ENCODE measurements at regions not wholly inside any gene's neighbourhood (a gene's known extent, or its start where the extent isn't known, plus 50 kb on each side); places are given as distances from the start of the nearest gene placed in this dataset.
"Not testable (repeated sequence)": the region's sequence is repeated elsewhere in the genome, so short reads cannot be mapped to it uniquely, and the experiment has no call there.

DNA sequence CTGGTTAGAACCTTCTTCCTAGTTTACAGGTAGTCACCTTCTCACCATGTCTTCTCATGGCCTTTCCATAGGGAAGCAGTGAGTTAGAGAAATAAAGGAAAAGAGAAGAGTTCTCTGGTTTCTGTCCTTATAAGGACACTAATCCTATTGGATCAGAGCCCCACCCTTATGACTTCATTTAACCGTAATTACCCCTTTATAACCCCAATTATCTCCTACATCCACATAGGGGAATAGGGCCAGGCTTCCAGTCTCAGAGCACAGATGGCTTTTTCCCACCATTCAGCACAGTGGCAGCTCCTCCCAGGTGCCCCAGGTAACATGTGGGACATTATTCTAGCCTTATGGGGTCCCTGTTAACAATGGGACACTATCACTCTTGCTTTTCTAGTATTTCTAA lies 602.9 kb downstream of the RPIA start:
- not testable (repeated sequence) for H3K4me2 ChIP-seq; H3K9me3 ChIP-seq (ENCODE audit: low read depth); H3K4me1 ChIP-seq (ENCODE audit: insufficient read depth); H3K36me3 ChIP-seq (replicated peaks; ENCODE audit: insufficient read depth, low read depth); H3K79me2 ChIP-seq; H3K27me3 ChIP-seq; H2AFZ ChIP-seq; DNase-seq (ENCODE audit: low spot score); H3K27ac ChIP-seq; H3K4me3 ChIP-seq; H3K9me2 ChIP-seq (replicated peaks; ENCODE audit: insufficient read depth); H4K20me1 ChIP-seq (ENCODE audit: insufficient read depth, poor library complexity, severe bottlenecking)
- no CpG with 5 or more reads among the region's 1 CpG for WGBS (ENCODE audit: low lambda C conversion rate, missing lambda C conversion rate)

DNA sequence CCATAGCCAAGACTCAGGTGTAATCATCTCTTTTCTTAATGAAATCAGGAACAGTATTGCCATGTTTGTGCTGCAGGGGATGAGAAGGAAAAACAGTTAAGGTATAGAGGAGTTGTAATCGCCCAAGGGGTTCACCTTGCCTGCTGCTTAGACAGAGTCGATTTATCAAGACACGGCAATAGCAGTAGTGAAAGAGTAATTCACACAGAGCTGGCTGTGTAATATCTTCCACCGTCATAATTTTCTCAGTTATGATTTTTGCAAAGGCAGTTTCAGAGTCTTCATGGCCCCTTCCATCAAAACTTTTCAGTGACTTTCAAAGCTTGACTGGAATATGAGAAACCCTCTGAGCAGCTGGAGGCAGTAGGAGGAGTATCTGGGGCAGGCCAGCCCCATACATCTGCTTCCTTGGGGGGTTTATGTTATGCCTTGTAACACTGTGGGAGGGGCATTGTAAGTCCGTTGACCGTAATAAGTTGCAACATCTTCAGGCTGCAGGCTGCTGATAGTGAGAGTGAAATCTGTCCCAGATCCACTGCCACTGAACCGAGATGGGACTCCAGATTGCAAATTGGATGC lies 605.4 kb downstream of the RPIA start:
- not testable (repeated sequence) for H2AFZ ChIP-seq; H3K27ac ChIP-seq; H3K9me2 ChIP-seq (replicated peaks; ENCODE audit: insufficient read depth); DNase-seq (ENCODE audit: low spot score); H3K4me3 ChIP-seq; H3K36me3 ChIP-seq (replicated peaks; ENCODE audit: insufficient read depth, low read depth); H3K4me2 ChIP-seq; H3K9me3 ChIP-seq (ENCODE audit: low read depth); H3K27me3 ChIP-seq; H4K20me1 ChIP-seq (ENCODE audit: insufficient read depth, poor library complexity, severe bottlenecking); H3K4me1 ChIP-seq (ENCODE audit: insufficient read depth); H3K79me2 ChIP-seq
- WGBS (ENCODE audit: low lambda C conversion rate, missing lambda C conversion rate), result 51% methylated on average over 2 of the region's 7 CpGs

DNA sequence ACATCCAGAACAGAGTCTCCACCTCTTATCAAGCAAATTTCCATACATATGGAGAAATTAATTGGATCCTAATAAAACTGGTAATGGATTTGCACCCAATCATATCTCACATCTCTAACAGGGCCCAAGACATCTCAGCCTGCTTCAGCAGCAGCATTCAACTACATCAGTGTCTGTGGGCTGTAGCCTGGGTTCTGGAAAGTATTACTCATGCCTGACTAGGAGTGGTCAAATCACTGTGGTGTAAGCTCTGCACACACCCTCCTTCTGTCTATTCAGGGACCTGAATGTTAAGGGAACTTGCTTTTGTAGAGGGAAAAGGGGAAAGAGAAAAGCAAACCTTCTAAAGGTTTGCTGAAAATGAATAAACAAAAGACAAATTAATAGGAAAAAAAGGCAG lies 607.7 kb downstream of the RPIA start:
- H3K27ac ChIP-seq; H3K9me2 ChIP-seq (replicated peaks; ENCODE audit: insufficient read depth); H4K20me1 ChIP-seq (ENCODE audit: insufficient read depth, poor library complexity, severe bottlenecking); H3K27me3 ChIP-seq; DNase-seq (ENCODE audit: low spot score); H3K4me1 ChIP-seq (ENCODE audit: insufficient read depth); H2AFZ ChIP-seq; H3K79me2 ChIP-seq; H3K4me3 ChIP-seq; H3K36me3 ChIP-seq (replicated peaks; ENCODE audit: insufficient read depth, low read depth); H3K4me2 ChIP-seq; H3K9me3 ChIP-seq (ENCODE audit: low read depth): not testable (repeated sequence)

DNA sequence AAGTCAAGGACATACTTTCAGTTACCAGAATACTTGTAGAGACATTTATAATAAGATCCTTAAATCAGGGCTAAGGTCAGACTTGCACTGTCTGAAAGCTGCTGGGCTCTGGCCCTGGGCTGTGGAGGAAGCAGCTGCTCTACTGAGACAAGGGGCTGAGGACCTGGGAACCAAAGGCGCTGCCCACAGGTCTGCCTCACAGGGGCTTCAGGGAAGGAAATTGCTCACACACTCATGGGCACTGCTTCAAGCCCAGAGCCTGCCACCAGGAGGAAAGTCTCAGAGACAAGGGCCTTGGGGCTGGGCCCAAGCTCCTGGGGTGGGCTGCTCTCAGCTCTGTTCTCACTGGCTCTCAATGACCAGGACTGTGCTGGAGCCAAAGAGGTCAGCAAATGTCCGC lies 614.1 kb downstream of the RPIA start:
- 44% methylated on average over 1 of the region's 2 CpGs for WGBS (ENCODE audit: low lambda C conversion rate, missing lambda C conversion rate)
- not testable (repeated sequence) for H3K9me3 ChIP-seq (ENCODE audit: low read depth)

DNA sequence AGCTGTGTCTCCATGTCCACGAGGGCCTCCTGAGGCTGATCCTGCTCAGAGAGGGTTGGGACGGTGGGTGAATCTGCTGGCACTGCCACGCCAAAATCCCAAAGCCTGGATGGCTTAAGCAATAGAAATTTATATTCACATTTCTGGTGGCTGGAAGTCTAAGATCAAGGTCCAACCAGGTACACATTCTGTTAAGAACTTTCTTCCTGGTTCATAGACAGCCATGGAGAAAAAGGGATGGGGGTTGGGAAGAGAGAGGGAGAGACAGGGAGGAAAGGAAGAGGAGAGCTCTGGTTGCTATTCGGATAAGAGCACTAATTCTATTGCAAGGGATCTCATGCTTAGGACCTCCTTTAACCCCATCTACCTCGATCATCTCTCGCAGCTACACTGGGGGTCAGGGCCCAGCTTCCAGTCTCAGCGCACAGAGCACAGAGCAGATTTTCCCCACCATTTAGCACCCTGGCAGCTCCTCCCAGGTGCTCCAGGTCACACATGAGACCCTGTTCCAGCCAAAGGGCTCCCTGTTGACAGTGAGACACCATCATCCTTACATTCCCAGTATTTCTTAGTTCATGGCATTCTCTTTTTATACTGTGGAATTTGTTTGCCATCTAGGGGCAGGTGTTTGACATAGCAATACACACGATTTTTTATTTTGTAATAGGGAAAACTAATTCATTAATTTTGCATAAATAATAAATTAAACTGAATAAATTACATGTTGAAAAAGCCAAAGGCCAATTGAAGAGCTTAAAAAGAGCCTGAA lies 615.6 kb downstream of the RPIA start:
- not testable (repeated sequence) for DNase-seq (ENCODE audit: low spot score); H3K4me2 ChIP-seq; H3K9me2 ChIP-seq (replicated peaks; ENCODE audit: insufficient read depth); H4K20me1 ChIP-seq (ENCODE audit: insufficient read depth, poor library complexity, severe bottlenecking); H3K4me3 ChIP-seq; H2AFZ ChIP-seq; H3K9me3 ChIP-seq (ENCODE audit: low read depth); H3K27ac ChIP-seq; H3K4me1 ChIP-seq (ENCODE audit: insufficient read depth); H3K27me3 ChIP-seq; H3K36me3 ChIP-seq (replicated peaks; ENCODE audit: insufficient read depth, low read depth); H3K79me2 ChIP-seq
- WGBS (ENCODE audit: low lambda C conversion rate, missing lambda C conversion rate), result 65% methylated on average over 4 of the region's 8 CpGs

More for the DNA sequence above, 614.1 kb downstream of the RPIA start:
- H3K36me3 ChIP-seq (replicated peaks; ENCODE audit: insufficient read depth, low read depth); H3K4me2 ChIP-seq; H3K27me3 ChIP-seq; H3K79me2 ChIP-seq; DNase-seq (ENCODE audit: low spot score); H4K20me1 ChIP-seq (ENCODE audit: insufficient read depth, poor library complexity, severe bottlenecking); H3K4me3 ChIP-seq; H3K4me1 ChIP-seq (ENCODE audit: insufficient read depth); H2AFZ ChIP-seq; H3K9me2 ChIP-seq (replicated peaks; ENCODE audit: insufficient read depth); H3K27ac ChIP-seq: not testable (repeated sequence)

DNA sequence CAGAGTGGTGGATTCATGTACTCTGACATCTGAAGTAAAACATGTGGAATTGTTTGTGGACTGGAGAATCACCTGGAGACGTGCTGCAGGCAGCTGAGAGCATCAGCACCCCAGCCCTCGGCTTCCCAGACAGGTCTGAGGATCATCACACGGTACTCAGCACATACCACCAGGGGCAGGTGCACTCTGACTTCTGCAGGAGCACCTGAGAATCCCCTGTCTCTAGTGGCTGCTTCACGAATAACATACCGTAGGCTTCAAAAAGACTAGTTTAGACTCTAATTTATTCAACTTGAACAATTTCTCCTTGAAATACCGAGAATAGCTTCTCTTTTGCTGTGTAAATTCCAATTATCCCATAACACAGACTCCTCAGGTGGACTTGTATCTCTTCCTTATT lies 627.5 kb downstream of the RPIA start:
- WGBS (ENCODE audit: low lambda C conversion rate, missing lambda C conversion rate), result no CpG with 5 or more reads among the region's 6 CpGs
- H3K9me3 ChIP-seq (ENCODE audit: low read depth), result not testable (repeated sequence)

DNA sequence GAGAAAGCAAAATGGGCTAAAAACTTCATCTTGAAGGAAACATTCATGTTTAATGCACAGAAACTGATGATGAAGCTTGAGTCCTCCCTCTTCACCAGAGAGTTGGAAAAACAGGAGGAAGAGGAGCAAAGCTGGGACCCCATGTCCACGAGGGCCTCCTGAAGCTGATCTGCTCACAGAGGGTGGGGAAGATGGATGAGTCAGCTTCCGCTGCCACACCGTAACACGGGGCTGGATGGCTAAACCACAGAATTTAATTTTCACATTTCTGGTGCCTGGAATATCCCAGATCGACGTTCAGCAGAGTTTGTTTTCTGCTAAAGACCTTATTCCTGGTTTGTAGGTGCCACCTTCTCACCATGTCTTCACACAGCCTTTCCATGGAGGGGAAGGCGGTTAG lies 634.4 kb downstream of the RPIA start:
- not testable (repeated sequence) for H3K27ac ChIP-seq; H3K4me1 ChIP-seq (ENCODE audit: insufficient read depth); DNase-seq (ENCODE audit: low spot score); H3K4me2 ChIP-seq; H3K9me3 ChIP-seq (ENCODE audit: low read depth); H3K79me2 ChIP-seq; H3K36me3 ChIP-seq (replicated peaks; ENCODE audit: insufficient read depth, low read depth); H4K20me1 ChIP-seq (ENCODE audit: insufficient read depth, poor library complexity, severe bottlenecking); H3K9me2 ChIP-seq (replicated peaks; ENCODE audit: insufficient read depth); H3K27me3 ChIP-seq; H2AFZ ChIP-seq; H3K4me3 ChIP-seq
- 79% methylated on average over 4 of the region's 7 CpGs for WGBS (ENCODE audit: low lambda C conversion rate, missing lambda C conversion rate)

More for the DNA sequence above, 627.5 kb downstream of the RPIA start:
- not testable (repeated sequence) for H3K36me3 ChIP-seq (replicated peaks; ENCODE audit: insufficient read depth, low read depth); H3K9me2 ChIP-seq (replicated peaks; ENCODE audit: insufficient read depth); H2AFZ ChIP-seq; H3K4me3 ChIP-seq; H3K27me3 ChIP-seq; H3K27ac ChIP-seq; DNase-seq (ENCODE audit: low spot score); H4K20me1 ChIP-seq (ENCODE audit: insufficient read depth, poor library complexity, severe bottlenecking); H3K79me2 ChIP-seq; H3K4me2 ChIP-seq; H3K4me1 ChIP-seq (ENCODE audit: insufficient read depth)

DNA sequence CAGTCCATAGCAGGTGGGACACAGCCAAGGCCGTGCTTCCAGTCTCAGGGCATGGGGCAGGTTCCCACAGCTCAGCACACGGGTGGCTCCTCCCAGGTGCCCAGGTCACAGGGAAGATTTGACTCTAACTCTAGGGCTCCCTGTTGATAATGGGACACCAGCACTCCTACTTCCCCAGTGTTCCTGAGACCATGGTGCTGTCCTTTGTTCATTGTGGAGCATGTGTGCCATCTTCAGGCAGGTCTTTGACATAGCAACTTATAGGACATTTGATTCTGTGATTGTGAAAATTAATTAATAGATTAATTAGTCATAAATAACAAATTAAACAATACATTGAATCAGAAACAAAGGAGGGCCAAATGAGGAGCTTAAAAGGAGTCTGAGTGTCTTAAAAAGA lies 635.0 kb downstream of the RPIA start:
- 75% methylated on average over 1 of the region's 2 CpGs for WGBS (ENCODE audit: low lambda C conversion rate, missing lambda C conversion rate)
- H3K27ac ChIP-seq; DNase-seq (ENCODE audit: low spot score); H4K20me1 ChIP-seq (ENCODE audit: insufficient read depth, poor library complexity, severe bottlenecking); H3K36me3 ChIP-seq (replicated peaks; ENCODE audit: insufficient read depth, low read depth); H3K4me3 ChIP-seq; H2AFZ ChIP-seq; H3K9me3 ChIP-seq (ENCODE audit: low read depth); H3K4me1 ChIP-seq (ENCODE audit: insufficient read depth); H3K4me2 ChIP-seq; H3K79me2 ChIP-seq; H3K27me3 ChIP-seq; H3K9me2 ChIP-seq (replicated peaks; ENCODE audit: insufficient read depth): not testable (repeated sequence)

DNA sequence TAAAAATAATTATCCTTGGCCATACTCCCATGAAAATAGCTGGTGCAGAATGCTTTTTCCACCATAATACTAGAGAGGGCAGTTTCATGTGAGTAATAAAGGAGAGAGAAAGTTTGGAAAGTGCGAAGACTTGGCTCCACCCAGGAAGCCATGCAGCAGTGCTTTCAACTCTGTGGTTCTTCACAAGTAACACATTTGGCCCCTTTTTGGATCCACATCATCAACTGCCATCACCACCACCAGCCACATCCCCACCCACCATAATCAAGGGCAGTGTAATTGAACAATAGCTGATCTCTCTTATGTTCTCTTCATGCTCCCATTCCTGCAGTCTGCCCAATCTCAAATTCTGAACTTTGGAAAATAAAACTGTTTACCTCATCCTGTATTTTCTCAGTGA lies 637.3 kb downstream of the RPIA start:
- not testable (repeated sequence) for H3K9me3 ChIP-seq (ENCODE audit: low read depth); H3K4me3 ChIP-seq; H3K79me2 ChIP-seq; H3K27ac ChIP-seq; H4K20me1 ChIP-seq (ENCODE audit: insufficient read depth, poor library complexity, severe bottlenecking); H3K27me3 ChIP-seq; H3K36me3 ChIP-seq (replicated peaks; ENCODE audit: insufficient read depth, low read depth); H2AFZ ChIP-seq; H3K9me2 ChIP-seq (replicated peaks; ENCODE audit: insufficient read depth); DNase-seq (ENCODE audit: low spot score); H3K4me1 ChIP-seq (ENCODE audit: insufficient read depth); H3K4me2 ChIP-seq
- no CpG with 5 or more reads among the region's 1 CpG for WGBS (ENCODE audit: low lambda C conversion rate, missing lambda C conversion rate)

Measured in hepatocyte (in vitro differentiated cells).